ENCODE measurements at regions not wholly inside any gene's neighbourhood (a gene's known extent, or its start where the extent isn't known, plus 50 kb on each side); places are given as distances from the start of the nearest gene placed in this dataset.

DNA sequence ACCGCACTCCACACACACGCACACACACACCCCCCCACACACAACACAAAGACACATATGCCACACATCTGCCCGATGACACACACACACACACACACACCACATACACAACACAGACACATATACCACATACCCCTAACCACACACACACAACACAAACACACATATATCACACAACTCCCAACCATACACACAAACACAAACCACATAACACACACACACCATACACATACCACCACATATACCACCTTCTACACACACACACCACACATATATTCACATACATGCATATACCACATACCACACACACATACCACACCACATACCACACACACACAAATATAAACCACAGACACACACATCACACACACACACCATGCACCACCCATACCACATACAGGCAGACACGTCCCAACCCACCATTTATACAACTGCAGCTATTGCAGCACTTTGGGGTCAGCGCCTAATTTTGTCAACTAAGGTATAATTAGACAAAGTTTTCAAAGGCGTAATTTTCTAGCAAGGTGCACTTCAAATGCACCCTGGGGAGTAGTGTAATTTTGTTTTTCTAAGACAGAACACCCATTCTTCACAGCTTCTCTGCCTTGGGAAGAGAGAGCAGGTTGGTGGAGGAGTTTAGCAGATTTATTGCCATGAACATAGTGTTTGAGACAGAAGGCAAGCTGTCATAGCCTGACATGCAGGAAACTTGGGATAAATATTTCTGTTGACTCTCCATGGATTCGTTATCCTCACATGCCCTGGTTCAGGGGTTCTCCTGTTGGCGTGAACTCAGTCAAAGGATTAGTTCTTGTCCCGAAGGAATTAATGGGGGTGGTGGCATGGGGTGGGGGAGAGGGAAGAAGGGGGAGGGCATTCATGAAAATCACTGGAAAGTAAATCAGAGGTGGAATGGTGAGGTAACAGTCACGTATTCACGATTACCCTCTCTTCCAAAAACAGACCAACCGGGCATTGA is 416.1 kb downstream of the LPIN1 start:
- peak; percentile 78 for DNase-seq (ENCODE audit: low read depth)
- no peak overlapping the region for H3K4me3 ChIP-seq (ENCODE audit: low read length)
- TF ChIP-seq, protein P1, sequence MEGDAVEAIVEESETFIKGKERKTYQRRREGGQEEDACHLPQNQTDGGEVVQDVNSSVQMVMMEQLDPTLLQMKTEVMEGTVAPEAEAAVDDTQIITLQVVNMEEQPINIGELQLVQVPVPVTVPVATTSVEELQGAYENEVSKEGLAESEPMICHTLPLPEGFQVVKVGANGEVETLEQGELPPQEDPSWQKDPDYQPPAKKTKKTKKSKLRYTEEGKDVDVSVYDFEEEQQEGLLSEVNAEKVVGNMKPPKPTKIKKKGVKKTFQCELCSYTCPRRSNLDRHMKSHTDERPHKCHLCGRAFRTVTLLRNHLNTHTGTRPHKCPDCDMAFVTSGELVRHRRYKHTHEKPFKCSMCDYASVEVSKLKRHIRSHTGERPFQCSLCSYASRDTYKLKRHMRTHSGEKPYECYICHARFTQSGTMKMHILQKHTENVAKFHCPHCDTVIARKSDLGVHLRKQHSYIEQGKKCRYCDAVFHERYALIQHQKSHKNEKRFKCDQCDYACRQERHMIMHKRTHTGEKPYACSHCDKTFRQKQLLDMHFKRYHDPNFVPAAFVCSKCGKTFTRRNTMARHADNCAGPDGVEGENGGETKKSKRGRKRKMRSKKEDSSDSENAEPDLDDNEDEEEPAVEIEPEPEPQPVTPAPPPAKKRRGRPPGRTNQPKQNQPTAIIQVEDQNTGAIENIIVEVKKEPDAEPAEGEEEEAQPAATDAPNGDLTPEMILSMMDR (conservative IDR thresholded peaks at IDR 0.05; ENCODE audit: low read depth, low read length) = no peak

- no peak overlapping the region for H3K4me3 ChIP-seq (ENCODE audit: low read length)
- DNase-seq (ENCODE audit: low read depth) = no peak
- TF ChIP-seq, protein P1 (conservative IDR thresholded peaks at IDR 0.05; ENCODE audit: low read depth, low read length) = no peak
Observed at GRCh38 chr2:12163866-12164265, 417.4 kb downstream of the LPIN1 start.

DNA sequence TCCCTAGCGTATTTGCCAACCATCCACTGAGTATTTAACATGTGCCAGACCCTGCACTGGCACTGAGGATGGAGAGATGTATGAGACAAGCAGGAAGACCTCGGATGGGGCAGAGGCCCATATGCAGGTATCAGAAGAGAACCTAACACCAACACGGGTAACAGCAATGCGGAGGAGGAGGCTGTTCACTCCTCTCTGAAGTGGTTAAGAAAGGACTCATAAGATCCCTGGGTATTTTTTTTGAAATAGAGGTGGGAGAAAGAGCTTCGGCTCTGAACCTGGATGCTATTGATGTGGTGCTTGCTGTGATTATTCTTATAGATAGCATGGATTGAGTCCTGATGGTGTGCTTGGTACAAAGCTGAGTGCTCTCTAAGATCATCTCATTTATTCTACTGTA is 418.3 kb downstream of the LPIN1 start:
- H3K4me3 ChIP-seq (ENCODE audit: low read length) = no peak overlapping the region
- TF ChIP-seq, protein P1 (conservative IDR thresholded peaks at IDR 0.05; ENCODE audit: low read depth, low read length) = no peak
- no peak for DNase-seq (ENCODE audit: low read depth)

DNA sequence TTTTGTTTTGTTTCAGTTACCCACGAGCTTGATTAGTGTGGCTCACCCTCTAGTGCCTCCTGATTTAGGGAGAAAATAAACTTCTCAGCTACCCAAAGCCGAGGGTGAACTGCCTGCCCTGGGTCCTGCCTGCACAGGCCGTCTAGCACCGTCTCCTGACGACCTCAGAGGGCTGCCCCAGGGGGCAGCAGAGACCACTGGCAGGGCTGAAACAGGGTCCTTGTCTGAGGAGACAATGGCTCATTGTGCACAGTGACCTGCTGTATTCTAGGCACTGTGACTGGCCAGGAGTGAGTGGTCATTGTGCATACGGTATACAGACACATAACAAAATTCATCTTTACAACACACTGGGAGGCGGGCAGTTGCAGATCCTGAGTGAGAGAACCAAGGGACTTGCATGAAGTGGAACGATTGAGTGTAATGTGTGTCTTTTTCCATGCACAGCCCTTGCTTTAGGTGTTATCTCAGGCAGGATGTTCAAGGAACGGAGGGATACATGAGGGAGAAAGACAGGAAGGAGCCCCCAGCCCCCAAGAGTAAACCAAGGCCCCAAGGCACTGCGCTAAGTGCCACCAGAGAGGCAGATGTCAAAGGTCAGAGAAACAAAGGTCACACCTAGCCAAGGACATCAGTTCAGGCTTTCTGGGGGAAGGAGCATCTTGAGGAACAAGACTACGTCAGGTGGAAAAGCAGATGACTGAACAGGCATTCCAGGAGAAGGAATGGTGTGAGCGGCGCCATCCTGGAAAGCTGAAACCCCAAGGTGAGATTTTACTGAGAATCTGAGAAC is 421.3 kb downstream of the LPIN1 start:
- no peak overlapping the region for H3K4me3 ChIP-seq (ENCODE audit: low read length)
- TF ChIP-seq, protein P1 (conservative IDR thresholded peaks at IDR 0.05; ENCODE audit: low read depth, low read length) = peak; percentile 55
- no peak for DNase-seq (ENCODE audit: low read depth)

GRCh38 chr2:12168354-12168753 is 421.9 kb downstream of the LPIN1 start:
- no peak overlapping the region for H3K4me3 ChIP-seq (ENCODE audit: low read length)
- DNase-seq (ENCODE audit: low read depth) = no peak
- TF ChIP-seq, protein P1 (conservative IDR thresholded peaks at IDR 0.05; ENCODE audit: low read depth, low read length) = no peak

DNA sequence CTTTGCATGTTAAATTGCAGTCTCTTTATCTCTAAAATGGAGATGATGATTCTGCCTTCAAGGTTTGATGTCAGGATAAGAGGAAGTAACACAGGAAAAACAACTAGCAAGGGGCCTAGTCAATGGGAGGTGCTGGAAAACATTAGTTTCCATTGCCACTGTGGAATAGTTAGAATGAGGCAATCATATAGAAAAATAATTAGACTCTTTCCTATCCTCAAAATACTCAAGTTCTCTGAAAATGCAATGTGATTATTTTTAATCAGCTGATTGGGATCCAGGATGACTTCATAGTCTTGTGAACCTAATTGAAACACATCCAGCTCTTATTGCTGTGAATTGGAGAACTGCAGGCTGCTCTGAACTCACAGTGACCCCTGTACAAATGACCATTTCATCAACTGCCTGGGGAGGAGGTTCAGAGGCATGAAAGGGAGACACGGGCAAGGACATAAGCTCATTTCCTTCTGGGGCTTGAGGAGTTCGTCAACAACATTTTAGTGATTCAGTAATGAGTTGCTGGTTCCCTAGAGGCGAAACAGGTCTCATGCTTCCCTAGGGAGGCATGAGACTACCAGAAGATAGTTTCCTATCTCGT is 422.5 kb downstream of the LPIN1 start:
- no peak overlapping the region for H3K4me3 ChIP-seq (ENCODE audit: low read length)
- DNase-seq (ENCODE audit: low read depth) = peak; percentile 100
- TF ChIP-seq, protein P1 (conservative IDR thresholded peaks at IDR 0.05; ENCODE audit: low read depth, low read length) = peak; percentile 9
